ENCODE measurements at regions not wholly inside any gene's neighbourhood (a gene's known extent, or its start where the extent isn't known, plus 50 kb on each side); places are given as distances from the start of the nearest gene placed in this dataset.
"Not testable (repeated sequence)": the region's sequence is repeated elsewhere in the genome, so short reads cannot be mapped to it uniquely, and the experiment has no call there.

DNA sequence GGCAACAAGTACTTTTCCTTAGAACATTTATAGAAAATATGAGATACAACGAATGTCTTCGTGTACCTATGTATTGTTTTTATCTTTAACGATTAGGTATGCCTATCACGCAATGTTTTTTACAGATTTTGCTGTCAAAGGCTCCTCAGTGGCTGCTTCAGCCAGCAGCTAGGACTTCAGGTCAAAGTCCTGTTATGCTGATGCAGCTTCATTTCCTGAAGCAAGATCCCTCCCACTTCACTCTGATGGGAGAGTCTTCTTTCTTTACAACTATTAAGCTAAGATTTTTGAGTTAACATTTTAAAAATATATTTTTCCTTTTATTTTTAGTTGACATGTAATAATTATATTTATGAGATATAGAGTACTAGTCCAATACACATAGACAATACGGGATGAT is 120.7 kb upstream of the POTEB2 start:
- TF ChIP-seq, protein P1, sequence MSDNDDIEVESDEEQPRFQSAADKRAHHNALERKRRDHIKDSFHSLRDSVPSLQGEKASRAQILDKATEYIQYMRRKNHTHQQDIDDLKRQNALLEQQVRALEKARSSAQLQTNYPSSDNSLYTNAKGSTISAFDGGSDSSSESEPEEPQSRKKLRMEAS (IDR thresholded peaks at IDR 0.05) = not testable (repeated sequence)
- TF ChIP-seq, protein P2, sequence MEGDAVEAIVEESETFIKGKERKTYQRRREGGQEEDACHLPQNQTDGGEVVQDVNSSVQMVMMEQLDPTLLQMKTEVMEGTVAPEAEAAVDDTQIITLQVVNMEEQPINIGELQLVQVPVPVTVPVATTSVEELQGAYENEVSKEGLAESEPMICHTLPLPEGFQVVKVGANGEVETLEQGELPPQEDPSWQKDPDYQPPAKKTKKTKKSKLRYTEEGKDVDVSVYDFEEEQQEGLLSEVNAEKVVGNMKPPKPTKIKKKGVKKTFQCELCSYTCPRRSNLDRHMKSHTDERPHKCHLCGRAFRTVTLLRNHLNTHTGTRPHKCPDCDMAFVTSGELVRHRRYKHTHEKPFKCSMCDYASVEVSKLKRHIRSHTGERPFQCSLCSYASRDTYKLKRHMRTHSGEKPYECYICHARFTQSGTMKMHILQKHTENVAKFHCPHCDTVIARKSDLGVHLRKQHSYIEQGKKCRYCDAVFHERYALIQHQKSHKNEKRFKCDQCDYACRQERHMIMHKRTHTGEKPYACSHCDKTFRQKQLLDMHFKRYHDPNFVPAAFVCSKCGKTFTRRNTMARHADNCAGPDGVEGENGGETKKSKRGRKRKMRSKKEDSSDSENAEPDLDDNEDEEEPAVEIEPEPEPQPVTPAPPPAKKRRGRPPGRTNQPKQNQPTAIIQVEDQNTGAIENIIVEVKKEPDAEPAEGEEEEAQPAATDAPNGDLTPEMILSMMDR (IDR thresholded peaks at IDR 0.05) = not testable (repeated sequence)
- not testable (repeated sequence) for TF ChIP-seq JUNB (IDR thresholded peaks at IDR 0.05)

All from A549 (cell line).